ENCODE measurements at regions not wholly inside any gene's neighbourhood (a gene's known extent, or its start where the extent isn't known, plus 50 kb on each side); places are given as distances from the start of the nearest gene placed in this dataset.

DNA sequence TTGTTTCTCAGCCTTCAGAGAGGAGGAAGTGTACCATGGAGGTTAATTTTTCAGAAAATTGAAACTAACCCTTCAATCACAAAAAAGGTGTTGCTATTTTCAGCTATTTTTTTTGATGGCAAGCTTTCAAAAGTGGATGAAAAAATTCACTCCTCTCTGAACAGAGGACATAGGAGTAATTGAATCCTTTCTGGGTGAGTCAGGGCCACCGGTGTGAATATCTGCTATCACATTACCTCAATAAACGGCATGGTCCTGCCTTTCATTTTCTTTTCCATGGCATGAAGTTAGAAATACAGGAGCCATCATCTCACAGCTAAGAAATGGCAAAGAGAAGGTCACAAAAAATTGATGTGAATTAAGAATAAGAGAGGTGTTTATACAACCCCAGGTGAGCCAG, 90.2 kb upstream of the CCDC112 start:
- TF ChIP-seq, protein P1, sequence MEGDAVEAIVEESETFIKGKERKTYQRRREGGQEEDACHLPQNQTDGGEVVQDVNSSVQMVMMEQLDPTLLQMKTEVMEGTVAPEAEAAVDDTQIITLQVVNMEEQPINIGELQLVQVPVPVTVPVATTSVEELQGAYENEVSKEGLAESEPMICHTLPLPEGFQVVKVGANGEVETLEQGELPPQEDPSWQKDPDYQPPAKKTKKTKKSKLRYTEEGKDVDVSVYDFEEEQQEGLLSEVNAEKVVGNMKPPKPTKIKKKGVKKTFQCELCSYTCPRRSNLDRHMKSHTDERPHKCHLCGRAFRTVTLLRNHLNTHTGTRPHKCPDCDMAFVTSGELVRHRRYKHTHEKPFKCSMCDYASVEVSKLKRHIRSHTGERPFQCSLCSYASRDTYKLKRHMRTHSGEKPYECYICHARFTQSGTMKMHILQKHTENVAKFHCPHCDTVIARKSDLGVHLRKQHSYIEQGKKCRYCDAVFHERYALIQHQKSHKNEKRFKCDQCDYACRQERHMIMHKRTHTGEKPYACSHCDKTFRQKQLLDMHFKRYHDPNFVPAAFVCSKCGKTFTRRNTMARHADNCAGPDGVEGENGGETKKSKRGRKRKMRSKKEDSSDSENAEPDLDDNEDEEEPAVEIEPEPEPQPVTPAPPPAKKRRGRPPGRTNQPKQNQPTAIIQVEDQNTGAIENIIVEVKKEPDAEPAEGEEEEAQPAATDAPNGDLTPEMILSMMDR (IDR thresholded peaks at IDR 0.05), result no peak
- TF ChIP-seq ZFX (IDR thresholded peaks at IDR 0.05; ENCODE audit: borderline replicate concordance), result no peak

Data from 22Rv1 (cell line).